ENCODE measurements at regions not wholly inside any gene's neighbourhood (a gene's known extent, or its start where the extent isn't known, plus 50 kb on each side); places are given as distances from the start of the nearest gene placed in this dataset.

DNA sequence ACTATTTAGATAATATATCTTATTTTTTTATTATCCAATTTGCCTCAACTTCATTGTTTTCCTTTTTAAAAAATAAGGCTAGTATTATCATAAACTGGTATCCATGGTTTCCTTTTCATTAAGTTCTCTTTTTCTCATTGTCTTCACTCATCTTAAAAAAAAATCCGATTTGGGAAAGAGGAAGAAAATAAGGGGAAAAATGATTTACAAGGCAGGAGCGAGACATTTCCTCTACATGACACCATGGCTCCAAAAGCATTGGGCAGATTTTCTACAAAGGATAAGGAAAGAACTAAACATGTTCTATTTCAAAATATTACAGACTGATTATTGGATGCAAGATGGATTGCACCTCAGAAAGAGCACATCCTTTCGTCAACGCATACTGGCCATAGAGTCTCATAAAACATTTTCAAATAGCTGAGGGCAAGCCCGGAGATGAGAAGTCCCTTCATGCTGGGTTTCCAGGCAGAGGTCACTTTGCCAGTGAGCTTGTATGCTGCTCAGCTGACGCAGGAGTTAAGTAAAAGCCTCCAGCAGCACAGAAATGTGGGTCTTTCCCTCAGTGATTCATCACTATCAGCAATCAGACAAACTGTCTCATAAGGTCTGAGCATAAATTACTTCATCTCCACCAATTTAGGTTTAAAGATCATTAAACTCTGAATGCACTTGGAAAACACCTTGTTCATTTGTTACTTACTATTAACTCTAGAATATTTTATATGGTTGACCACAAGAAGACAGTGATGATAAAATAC, 129.0 kb upstream of the TNFAIP3 start:
- DNase-seq, result no peak

DNA sequence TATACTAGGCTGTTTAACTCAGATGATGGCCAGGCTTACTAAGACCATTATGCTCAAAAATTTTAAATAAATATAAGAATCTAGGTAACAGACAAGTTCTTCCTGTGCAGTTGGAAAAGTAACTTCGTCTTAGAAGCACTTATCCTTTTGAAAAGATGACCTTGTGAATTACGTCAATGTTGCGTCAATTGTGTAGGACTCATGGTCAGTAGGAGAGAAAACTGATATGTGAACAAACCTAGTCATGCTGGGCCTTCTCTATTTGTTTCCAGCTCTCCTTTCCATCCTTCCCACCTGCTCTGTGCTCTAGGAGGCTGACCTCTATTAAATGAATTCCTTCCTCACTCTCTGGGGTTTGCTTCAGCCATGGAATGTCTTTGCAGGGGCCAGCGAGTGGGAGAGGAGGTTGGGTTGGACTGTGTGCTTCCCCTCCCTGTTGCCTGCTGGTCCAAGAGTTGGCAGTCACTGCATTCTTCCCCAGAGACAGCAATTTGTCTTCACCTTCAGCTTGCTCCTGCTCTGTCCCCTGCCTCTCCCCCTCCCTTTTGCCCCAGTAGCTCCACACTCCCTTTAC, 128.0 kb upstream of the TNFAIP3 start:
- DNase-seq, result no peak

DNA sequence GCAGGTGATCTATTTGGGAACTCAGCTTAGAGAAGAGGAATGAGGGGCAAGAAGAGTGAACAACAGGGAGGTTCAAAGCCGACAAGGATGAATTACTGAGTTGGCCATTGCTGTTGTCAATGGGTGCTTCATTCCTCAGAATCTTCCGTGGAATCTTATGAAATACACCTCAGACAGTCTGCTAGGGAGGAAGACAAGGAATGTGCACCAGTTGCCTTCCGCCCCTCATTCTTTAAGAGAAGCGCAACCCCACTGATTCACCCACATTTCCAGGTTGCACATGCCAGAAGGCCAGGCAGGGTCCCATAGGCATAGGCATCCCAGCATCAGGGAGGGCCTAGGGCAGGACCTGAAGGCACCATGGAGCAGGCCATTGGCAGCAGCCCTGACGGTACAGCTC, 127.5 kb upstream of the TNFAIP3 start:
- no peak for DNase-seq

DNA sequence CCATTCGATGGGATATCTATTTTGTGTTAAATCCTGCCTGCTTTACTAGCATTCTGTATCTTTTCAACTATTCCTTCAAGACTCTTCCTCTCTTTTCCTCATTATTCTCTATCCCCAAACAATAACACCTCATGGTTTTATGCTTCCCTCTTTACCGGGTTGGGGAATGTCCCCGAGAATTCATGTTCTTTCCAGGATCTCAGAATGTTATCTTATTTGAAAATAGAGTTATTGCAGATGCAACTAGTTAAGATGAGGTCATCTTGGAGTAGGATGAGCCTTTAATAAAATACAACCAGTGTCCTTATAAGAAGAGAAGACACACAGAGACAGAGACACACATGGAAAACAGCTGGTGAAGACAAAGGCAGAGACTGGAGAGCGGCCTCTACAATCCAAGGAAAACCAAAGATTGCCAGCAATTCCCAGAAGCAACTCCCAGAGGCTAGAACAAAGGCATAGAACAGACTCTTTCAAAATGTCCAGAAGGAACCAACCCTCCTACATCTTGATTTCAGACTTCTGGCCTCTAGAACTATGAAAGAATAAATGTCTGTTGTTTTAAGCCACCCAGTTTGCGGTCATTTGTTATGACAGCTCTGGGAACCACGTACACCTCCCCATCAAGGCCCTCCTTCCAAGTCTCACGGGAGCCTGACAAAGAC, 126.8 kb upstream of the TNFAIP3 start:
- DNase-seq, result no peak

DNA sequence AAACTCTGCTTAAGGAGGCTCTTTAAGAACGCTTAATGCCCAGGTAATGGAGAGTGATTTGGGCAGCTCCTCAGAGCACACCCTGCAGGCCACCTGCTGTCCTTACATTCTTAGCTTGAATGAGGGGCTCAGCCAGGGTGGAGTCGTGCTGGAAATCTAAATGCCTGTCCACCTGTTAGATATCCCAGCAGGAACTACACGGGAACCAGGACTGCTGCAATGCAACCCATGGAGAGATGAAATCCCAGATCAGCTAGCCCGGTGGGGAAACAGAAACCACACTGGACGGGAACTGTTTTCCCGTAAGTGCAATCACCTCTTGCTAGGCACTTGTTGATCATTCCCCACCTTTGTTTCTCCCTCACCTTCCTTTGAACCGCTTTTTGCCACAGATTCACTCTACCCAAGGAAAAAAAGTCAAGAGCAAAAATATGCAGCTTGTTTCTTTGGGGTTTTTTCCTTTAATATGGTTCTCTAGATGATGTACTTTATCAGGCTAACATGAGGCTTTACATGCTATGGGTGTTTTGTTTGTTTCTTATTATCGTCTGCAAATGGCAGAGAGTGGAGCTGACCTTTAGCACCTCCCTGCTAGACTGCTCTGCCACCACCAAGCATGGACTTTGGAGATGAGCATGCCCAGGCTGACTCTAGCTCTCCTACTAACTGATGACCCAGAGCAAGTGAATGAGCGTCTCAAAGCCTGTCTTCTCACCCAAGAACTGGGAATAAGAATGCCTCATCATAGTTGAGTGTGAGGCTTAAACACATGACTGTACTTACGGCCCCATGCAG, 125.9 kb upstream of the TNFAIP3 start:
- DNase-seq, result no peak

DNA sequence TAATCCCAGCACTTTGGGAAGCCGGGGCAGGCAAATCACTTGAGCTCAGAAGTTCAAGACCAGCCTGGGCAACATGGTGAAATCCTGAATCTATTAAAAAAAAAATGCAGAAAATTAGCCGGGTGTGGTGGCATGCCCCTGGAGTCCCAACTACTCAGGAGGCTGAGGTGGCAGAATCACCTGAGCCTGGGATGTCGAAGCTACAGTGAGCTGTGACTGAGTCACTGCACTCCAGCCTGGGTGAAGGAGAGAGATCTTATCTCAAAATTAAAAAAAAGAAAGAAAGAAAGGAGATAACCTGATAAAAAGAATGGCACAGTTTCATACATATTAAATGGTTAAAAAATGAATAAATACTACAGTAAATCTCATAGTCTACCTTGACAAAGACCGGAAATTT, 123.6 kb upstream of the TNFAIP3 start:
- peak in 1 of 2 experiments; percentile 1 for DNase-seq

DNA sequence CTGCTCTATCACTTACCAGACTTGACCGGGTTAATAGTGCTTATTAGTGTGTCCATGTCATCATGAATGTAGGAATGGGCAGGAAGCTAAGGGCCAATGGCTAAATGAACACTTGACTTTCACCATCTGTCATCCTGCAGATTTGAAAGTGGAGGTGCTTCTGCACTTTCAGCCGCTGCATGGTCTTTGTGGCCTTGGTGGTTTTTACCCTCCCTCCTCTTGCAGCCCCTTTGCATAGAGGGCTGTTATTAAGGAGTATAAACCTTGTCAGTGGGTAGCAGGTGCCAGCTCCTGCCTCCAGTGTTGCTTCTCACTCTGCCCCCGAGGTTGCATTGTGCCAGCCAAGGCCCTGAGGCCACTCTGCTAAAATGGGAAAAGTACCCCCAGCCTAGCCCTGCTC, 122.2 kb upstream of the TNFAIP3 start:
- no peak for DNase-seq

DNA sequence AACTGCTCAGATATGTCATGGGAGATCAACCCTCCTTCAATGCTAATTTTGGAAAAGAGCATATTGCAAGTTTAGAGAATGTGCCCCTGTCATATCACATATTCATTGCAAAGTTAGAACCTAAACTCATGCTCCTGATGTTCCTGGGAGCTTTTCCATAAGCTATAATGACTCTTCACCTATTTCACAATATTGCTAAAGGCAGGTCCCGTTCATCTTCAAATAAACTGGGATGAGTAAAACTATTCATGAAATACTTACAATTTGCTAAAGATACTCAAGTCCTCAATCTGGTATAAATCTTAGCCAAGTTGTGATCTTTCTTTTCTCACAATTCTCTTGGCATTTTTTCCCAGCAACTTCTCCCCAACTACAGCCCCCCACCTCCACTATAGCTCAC, 121.7 kb upstream of the TNFAIP3 start:
- no peak for DNase-seq

DNA sequence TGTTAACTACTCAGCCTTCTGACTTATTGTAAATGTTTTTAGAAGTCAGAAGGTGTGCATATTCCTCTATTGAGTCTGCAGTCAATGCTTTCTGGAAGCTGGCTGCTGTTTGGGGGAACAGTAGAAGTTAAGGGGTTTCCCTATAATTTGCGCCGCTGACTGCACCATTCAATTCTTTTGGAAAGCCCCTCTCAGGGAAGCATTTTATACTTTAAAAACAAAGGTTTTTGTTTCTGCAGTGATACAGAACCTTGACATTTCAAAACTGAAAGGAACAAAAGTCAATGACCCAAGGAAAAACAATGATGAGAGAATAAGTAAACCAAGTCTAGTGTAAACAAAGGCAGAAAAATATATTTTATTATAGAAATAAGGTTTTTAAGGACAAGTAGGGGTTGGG, 120.8 kb upstream of the TNFAIP3 start:
- no peak for DNase-seq

DNA sequence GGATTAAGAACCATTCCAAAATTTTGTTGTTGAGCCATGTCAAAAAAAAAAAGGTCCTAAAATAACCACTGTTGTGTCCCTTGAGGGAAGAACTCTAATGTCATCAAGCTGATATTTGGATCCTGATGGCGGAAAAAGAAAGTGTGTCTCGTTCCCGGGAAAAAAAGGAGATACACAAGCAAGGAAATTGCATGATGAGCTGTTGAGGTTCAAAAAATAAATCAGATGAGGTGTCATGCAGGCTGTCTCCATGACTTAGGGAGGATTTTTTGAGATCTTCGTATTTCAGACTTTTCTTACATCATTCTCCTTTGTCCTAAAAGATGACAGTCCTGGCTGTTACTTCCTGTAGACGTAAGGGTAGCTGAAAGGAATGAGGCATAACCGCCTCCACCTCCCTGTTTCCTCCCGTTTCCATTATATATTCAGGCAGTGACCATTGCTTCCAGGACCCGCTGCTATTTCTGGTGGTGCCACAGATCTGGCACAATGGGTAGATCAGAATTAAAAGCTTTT, 117.3 kb upstream of the TNFAIP3 start:
- no peak for DNase-seq

DNA sequence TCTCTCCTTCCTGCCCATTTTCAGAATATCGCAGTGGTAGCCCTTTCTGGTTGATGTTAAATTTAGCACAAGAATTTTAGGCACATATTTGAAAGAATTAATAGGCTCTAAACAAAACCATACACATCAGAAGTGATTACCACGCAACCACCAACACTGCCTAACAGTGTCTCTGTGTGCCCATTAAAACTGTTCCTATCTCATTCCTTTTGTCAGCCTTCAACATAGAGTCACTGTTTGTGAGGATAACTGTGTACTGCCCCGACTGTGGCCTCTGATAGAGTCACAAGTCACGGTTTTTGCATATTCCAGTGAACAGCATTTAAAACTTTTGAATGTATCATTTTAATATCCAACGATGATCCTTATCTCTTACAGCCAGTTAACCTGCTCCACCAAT, 116.8 kb upstream of the TNFAIP3 start:
- DNase-seq, result no peak

DNA sequence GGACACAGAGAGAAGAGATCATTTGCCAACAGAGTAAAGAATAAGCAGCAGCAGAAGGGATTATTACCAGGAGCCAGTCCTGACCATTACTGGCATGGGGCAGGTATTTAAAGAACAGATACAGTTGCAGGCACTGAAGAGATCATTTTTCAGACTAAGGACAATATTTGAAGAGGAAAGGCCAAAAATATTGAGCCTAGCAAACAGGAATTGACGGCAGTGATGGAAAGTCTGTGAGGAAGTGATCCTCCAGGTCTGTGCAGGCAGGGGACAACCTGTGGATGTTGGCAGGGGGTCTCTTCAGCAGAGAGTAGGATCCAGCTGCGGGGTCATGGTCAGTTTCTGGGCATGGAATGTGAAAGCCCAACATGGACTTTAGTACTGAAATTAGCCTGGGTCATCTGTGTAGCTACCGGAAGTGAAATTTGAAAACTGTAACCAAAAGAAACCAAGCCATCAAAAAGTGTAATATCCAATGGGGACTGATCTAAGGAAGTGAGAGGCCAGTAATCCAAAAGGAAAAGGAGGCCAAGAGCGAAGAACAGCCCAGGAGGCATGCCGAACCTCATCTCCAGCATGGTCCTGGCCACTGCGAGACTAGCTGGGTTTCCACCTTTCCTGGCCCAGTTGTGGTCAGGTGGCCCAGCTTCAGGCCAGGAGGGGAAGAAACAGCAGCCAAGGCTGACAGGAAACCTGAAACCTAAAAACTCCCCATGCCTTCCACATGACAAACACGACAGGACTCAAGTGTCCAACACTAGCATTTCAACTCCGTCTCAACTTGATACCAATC, 115.1 kb upstream of the TNFAIP3 start:
- no peak for DNase-seq

DNA sequence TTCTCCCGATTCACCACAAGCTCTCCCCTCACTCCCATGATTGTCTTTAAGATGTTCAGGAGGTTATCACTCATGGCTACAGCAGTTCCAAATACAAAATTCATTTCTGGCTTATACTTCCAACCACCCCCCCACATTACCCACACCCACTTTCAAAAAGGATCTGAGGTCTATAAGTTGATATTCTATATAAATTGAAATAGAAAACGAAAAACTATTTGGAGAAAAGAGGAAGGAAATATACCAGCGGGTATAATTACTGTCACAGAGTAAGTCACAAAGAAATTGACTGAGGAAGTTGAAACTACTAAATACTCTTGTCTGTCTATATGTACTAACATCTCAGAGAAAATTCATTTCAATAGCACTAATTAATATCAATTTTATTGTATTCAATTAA, 112.7 kb upstream of the TNFAIP3 start:
- no peak for DNase-seq

DNA sequence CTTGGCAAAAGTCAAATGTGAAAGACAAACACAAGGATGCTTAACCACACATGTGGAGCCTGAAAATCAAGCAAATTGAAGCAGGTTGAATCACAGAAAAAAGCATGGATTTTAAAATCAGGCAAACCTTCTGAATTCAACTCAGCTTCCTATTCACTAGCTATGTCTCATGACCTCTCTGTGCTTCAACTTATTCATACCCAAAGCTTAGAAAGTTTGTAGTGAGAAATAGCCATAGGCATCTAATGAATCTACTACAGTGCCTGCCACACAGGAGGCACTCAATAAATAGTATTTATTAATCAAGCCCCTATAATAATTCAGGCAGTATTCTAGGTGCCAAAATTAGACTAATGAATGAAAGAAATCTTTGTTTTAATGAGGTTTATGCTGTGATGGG, 112.2 kb upstream of the TNFAIP3 start:
- DNase-seq, result no peak

DNA sequence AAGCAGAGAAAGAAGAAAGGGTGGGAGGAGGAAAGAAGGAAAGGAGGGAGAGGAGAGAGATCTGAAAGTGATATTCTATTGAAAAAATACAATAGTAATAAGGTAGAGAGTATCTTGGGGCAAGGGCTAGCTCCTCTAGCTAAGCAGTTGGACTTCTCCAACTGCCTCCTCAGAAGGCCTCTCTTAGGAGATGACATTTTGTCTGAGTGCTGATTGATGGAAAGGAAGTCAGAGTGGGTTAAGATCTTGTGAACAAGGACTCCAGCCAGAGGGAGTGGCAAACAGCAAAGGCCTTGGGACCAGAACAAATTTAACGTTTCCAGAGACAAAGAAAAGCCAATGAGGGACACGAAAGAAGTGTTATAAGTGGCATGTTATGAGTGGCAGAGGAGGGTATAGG, 111.8 kb upstream of the TNFAIP3 start:
- DNase-seq, result no peak

DNA sequence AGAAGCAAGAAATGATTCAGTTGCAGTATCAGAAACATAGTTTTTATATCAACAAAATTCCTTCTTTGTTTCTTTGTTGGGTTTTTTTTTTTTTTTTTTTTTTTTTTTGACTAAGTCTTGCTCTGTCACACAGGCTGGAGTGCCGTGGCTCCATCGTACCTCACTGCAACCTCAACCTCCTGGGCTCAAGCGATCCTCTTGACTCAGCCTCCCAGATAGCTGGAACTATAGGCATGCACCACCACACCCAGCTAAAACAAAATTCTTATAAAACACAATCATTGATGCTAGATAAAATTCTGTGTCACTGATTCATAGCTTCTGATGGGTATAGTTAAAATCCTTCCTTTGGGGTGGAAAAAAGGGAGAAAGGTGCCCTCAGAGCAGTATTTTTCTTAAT, 110.3 kb upstream of the TNFAIP3 start:
- DNase-seq, result no peak

DNA sequence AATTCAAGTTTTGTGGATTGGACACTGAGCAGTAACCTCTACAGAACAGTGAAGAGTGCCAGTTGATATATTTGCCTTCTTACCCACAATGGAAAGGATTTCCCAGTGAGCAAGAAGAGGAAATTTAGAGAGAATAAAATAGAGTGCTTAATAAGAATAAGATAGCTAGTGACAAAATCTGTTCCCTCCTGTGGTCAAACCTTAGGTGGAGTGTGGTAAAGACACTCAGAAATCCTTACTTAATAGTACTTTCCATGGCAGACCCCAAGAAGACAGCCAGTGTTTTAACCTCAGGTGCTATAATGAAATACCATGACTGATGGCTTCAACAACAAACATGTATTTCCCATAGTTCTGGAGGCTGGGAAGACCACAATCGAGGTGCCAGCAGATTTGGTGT, 108.4 kb upstream of the TNFAIP3 start:
- DNase-seq, result no peak

DNA sequence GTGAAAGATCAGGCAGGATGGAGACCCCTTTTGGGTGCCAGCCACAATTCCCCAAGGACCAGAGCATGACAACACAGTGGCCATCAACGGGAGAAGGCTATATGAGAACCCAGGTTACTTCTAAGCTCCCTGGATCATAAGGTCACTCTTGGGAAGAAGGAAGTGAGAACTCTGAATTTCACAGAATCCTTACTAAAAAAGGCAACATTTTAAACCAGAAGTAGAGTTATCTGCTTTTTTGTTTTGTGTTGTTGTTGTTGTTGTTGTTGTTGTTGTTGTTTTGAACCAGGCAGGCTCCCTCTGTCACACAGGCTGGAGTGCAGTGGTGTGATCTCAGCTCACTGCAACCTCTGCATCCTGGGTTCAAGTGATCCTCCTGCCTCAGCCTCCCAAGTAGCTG, 107.4 kb upstream of the TNFAIP3 start:
- no peak for DNase-seq

DNA sequence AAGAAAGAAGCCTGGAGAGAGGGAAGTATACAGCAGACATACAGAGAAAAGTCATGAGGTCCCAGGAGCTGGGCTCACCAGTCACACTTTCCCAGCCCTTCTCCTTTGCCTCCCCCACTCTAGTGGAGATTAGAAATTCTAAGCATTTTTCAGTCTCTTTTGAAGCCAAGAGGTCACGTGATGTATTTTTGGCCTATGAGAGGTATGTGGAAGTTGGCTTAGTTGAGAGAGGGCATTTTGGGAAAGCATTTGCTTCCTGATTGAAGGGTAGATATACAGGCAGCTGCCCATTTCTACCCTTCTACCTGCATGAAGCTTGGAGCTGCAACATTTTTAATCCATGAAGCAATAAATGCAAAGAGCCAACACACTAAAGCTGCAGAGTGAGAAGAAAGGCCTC, 106.0 kb upstream of the TNFAIP3 start:
- no peak for DNase-seq

DNA sequence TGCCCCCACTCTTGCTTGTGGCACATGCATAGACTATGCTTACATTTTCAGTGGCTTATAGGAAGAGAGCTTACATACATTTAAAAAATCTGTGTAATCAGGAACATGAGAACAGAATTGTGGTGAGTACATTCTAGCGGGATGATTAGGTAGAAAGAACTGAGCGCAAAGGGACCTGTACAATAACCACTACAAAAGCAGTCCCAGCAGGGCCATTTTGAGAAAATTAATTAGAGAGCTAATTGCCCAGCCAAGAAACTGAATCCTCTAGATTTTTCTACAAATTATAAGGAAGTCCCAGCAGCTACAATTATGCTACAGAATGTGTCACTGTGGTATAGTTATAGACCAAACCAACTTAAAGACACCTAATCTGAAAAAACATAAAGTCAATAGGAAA, 105.6 kb upstream of the TNFAIP3 start:
- DNase-seq, result no peak

DNA sequence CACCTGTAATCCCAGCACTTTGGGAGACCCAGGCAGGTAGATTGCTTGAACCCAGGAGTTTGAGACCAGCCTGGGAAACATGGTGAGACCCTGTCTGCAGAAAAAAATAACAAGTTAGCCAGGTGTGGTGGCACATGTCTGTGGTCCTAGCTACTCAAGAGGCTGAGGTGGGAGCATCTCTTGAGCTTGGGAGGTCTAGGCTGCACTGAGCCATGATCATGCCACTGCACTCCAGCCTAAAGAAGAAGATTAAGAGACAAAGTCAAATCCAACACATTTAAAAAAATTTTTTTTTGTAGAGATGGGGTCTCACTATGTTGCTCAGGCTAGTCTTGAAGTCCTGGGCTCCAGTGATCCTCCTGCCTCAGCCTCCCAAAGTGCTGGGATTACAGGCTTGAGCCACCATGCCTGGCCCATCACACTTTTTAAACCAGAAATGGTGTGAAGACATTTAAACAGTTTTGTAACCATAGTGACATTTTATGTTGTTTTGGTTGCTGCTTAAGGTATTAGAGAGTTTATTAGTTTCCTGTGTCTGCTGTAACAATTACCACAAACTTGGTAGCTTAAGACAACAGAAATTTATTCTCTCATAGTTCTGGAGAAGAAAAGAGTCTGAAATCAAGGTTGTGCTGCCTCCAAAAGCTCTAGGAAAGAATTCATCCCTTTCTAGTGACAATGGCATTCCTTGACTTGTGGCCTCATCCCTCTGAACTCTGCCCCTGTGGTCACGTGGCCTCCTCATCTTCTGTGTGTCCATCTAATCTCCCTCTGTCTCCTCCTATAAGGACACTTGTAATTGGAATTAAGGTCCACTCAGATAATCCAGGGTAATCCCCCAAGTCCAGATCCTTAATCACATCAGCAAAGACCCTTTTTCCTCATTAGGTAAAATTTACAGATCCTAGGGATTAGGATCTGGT, 104.6 kb upstream of the TNFAIP3 start:
- DNase-seq, result no peak
